ENCODE measurements at regions not wholly inside any gene's neighbourhood (a gene's known extent, or its start where the extent isn't known, plus 50 kb on each side); places are given as distances from the start of the nearest gene placed in this dataset.

- H3K4me3 ChIP-seq (ENCODE audit: low read depth, low read length), result no peak overlapping the region
- no peak overlapping the region for H3K27ac ChIP-seq
- no peak for DNase-seq
- H3K36me3 ChIP-seq, result no peaks in the 10 kb centered on the region
- TF ChIP-seq CTCF (IDR thresholded peaks at IDR 0.05; ENCODE audit: low read depth, low read length), result no peak
- H3K27me3 ChIP-seq (ENCODE audit: insufficient read depth, low read depth, severe bottlenecking), result no peaks in the 10 kb centered on the region
- H3K9me3 ChIP-seq (ENCODE audit: severe bottlenecking), result no peaks in the 10 kb centered on the region
Measured at GRCh38 chr9:119662329-119662728, 293.1 kb upstream of the BRINP1 start.

- no peaks in the 10 kb centered on the region for H3K36me3 ChIP-seq
- H3K27me3 ChIP-seq (ENCODE audit: insufficient read depth, low read depth, severe bottlenecking), result no peaks in the 10 kb centered on the region
- H3K4me3 ChIP-seq (ENCODE audit: low read depth, low read length), result no peak overlapping the region
Measured at GRCh38 chr9:119652931-119653330, 283.7 kb upstream of the BRINP1 start.

GRCh38 chr9:119649205-119649604 is 280.0 kb upstream of the BRINP1 start:
- DNase-seq, result no peak
- H3K9me3 ChIP-seq (ENCODE audit: severe bottlenecking), result no peaks in the 10 kb centered on the region
- no peak overlapping the region for H3K4me3 ChIP-seq (ENCODE audit: low read depth, low read length)
- H3K36me3 ChIP-seq, result no peaks in the 10 kb centered on the region
- H3K27me3 ChIP-seq (ENCODE audit: insufficient read depth, low read depth, severe bottlenecking), result no peaks in the 10 kb centered on the region
- no peak for TF ChIP-seq CTCF (IDR thresholded peaks at IDR 0.05; ENCODE audit: low read depth, low read length)
- no peak overlapping the region for H3K27ac ChIP-seq

More at GRCh38 chr9:119652931-119653330, 283.7 kb upstream of the BRINP1 start:
- DNase-seq, result no peak
- Histone ChIP-seq H3K27ac (no peak overlapping the region), H3K9me3 (ENCODE audit: severe bottlenecking) (no peaks in the 10 kb centered on the region)
- no peak for TF ChIP-seq CTCF (IDR thresholded peaks at IDR 0.05; ENCODE audit: low read depth, low read length)

DNA sequence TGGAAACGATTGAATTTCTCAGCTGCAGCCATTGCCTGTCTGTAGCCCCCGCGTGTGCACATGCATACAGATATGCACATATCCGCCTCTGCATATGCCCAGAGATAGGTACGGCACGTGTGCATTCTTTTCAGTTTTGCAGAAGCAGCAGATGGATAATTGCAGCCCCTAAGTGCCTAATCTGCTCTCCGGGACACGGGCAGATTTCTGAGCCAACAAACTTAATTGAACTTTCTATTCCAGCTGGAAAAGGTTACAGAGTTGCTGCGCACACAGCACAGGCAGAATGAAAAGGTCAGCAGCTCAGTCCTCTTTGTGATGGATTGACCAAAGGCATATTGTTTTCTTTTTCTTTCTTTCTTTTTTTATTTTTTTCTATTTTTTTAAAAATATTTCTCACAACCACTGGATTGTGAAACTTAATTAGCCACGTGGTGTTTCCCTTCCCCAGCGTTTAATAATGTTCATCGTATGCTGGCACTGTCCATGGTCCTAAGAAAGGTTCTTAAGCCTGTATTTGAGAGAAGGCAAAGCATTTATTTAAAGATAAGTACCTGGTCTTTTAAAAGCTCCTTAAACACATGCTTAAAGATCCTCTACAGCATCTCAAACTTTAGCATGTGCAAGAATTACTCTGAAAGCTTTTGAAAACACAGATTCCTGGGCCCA is 270.2 kb upstream of the BRINP1 start:
- peak; percentile 78 for DNase-seq
- Histone ChIP-seq H3K9me3 (ENCODE audit: severe bottlenecking) (no peaks in the 10 kb centered on the region), H3K4me3 (ENCODE audit: low read depth, low read length) (no peak overlapping the region; the same call in 1 of the 2 replicates), H3K27ac (peak overlapping the region; percentile 43), H3K36me3 (no peaks in the 10 kb centered on the region), H3K27me3 (ENCODE audit: insufficient read depth, low read depth, severe bottlenecking) (no peaks in the 10 kb centered on the region)
- no peak for TF ChIP-seq CTCF (IDR thresholded peaks at IDR 0.05; ENCODE audit: low read depth, low read length)

- TF ChIP-seq CTCF (IDR thresholded peaks at IDR 0.05; ENCODE audit: low read depth, low read length), result no peak
Measured at GRCh38 chr9:119634006-119634405, 264.8 kb upstream of the BRINP1 start.

DNA sequence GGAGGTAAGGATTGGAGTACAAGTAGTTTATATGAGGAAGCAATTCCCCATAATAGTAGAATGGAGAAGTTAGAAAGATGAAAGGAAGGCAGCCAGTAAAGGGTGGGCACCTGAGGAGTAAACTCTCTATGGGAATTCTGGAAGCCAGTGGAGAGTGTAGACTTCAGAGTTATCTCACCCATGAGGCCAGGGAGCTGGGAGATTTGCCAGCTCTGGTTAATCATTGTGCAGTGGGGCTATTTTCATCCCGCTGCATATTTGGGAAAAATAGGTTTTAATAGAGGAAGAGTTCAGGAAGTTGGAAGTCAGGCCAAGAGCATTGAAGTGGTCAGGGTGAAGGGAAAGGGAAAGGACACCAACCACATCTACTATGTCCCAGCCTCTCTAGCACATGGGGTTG is 242.3 kb upstream of the BRINP1 start:
- DNase-seq, result no peak

More at GRCh38 chr9:119634006-119634405, 264.8 kb upstream of the BRINP1 start:
- Histone ChIP-seq H3K4me3 (ENCODE audit: low read depth, low read length) (no peak overlapping the region), H3K9me3 (ENCODE audit: severe bottlenecking) (no peaks in the 10 kb centered on the region), H3K27ac (no peak overlapping the region), H3K27me3 (ENCODE audit: insufficient read depth, low read depth, severe bottlenecking) (no peaks in the 10 kb centered on the region), H3K36me3 (no peaks in the 10 kb centered on the region)
- no peak for DNase-seq

More for the DNA sequence above, 242.3 kb upstream of the BRINP1 start:
- TF ChIP-seq CTCF (IDR thresholded peaks at IDR 0.05; ENCODE audit: low read depth, low read length), result no peak
- Histone ChIP-seq H3K36me3 (no peaks in the 10 kb centered on the region), H3K4me3 (ENCODE audit: low read depth, low read length) (no peak overlapping the region), H3K27ac (no peak overlapping the region), H3K27me3 (ENCODE audit: insufficient read depth, low read depth, severe bottlenecking) (no peaks in the 10 kb centered on the region), H3K9me3 (ENCODE audit: severe bottlenecking) (peaks cover 3% of the 10 kb centered on the region)
